ENCODE measurements at regions not wholly inside any gene's neighbourhood (a gene's known extent, or its start where the extent isn't known, plus 50 kb on each side); places are given as distances from the start of the nearest gene placed in this dataset.

GRCh38 chr11:112344040-112344413, 83.4 kb upstream of the PLET1 start (continued):
- TF ChIP-seq, protein P1, sequence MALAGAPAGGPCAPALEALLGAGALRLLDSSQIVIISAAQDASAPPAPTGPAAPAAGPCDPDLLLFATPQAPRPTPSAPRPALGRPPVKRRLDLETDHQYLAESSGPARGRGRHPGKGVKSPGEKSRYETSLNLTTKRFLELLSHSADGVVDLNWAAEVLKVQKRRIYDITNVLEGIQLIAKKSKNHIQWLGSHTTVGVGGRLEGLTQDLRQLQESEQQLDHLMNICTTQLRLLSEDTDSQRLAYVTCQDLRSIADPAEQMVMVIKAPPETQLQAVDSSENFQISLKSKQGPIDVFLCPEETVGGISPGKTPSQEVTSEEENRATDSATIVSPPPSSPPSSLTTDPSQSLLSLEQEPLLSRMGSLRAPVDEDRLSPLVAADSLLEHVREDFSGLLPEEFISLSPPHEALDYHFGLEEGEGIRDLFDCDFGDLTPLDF (CRISPR knock-in tag; IDR thresholded peaks at IDR 0.05): no peak
- TF ChIP-seq, protein P2, sequence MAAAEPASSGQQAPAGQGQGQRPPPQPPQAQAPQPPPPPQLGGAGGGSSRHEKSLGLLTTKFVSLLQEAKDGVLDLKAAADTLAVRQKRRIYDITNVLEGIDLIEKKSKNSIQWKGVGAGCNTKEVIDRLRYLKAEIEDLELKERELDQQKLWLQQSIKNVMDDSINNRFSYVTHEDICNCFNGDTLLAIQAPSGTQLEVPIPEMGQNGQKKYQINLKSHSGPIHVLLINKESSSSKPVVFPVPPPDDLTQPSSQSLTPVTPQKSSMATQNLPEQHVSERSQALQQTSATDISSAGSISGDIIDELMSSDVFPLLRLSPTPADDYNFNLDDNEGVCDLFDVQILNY (CRISPR knock-in tag; IDR thresholded peaks at IDR 0.05): no peak
- TF ChIP-seq TEAD4 (CRISPR knock-in tag; IDR thresholded peaks at IDR 0.05) (no peak), JAZF1 (CRISPR knock-in tag; IDR thresholded peaks at IDR 0.05) (no peak)

DNA sequence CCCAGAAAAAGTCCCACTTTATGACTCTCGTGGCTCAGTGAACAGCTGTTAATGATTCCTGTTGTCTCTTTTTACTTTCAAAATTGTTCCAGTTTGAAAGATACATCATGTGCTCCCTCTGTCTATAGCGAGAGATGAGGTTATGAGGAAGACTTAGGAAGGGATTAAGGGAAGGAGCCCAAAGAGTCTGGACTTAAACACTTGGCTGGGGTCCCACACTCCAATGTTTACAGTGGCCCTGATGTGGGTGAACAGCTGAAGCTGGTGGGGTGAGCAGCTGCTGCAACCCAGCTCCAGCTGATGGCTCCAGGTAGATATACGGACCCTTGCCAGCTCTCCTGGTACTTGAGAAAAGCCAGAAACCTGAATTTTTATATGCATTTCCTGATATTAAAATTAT, 84.5 kb upstream of the PLET1 start:
- TF ChIP-seq, protein P3, sequence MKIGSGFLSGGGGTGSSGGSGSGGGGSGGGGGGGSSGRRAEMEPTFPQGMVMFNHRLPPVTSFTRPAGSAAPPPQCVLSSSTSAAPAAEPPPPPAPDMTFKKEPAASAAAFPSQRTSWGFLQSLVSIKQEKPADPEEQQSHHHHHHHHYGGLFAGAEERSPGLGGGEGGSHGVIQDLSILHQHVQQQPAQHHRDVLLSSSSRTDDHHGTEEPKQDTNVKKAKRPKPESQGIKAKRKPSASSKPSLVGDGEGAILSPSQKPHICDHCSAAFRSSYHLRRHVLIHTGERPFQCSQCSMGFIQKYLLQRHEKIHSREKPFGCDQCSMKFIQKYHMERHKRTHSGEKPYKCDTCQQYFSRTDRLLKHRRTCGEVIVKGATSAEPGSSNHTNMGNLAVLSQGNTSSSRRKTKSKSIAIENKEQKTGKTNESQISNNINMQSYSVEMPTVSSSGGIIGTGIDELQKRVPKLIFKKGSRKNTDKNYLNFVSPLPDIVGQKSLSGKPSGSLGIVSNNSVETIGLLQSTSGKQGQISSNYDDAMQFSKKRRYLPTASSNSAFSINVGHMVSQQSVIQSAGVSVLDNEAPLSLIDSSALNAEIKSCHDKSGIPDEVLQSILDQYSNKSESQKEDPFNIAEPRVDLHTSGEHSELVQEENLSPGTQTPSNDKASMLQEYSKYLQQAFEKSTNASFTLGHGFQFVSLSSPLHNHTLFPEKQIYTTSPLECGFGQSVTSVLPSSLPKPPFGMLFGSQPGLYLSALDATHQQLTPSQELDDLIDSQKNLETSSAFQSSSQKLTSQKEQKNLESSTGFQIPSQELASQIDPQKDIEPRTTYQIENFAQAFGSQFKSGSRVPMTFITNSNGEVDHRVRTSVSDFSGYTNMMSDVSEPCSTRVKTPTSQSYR (CRISPR knock-in tag; IDR thresholded peaks at IDR 0.05): no peak
- DNase-seq (ENCODE audit: low spot score) (no peak), ATAC-seq (no peak)
- Mint-ChIP-seq H3K4me1 (peaks cover 6% of the 10 kb centered on the region), H3K27me3 (ENCODE audit: low read depth) (no peaks in the 10 kb centered on the region; the same call in 1 of the 2 replicates), H3K36me3 (no peaks in the 10 kb centered on the region), H3K27ac (no peak overlapping the region), H3K9me3 (no peaks in the 10 kb centered on the region), H3K4me3 (no peak overlapping the region)
- POLR2A ChIA-PET: interaction anchor here (1.6 kb wide), 1 partner anchor 10 kb away, joined by 3 read pairs; no protein-coding TSS in a partner anchor
- CTCF ChIA-PET: interaction anchor here (0.8 to 2.2 kb wide), 15 partner anchors 10 to 944 kb away, joined by 3 to 19 read pairs (median 6); no protein-coding TSS in a partner anchor

DNA sequence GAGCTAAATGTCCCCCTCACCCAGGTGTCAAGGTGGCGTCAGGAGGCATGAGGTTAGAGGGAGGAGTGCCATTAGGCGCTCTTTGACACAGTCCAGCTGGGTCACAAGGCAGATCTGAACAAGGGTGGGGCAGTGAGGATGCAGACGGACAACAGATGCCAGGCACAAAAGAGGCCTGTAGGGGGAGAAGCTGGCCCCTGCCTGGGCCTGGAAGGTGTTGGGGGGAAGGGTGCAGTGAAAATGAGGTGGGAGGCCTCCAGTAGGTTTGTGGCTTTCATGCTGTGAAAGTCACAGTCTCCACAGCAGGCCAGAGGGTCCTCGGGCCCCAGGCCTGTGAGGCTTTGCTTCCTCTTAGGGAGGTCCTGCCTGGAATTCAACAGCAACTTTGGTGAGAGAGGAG, 85.0 kb upstream of the PLET1 start:
- ATAC-seq: peak; percentile 91
- H3K4me1 Mint-ChIP-seq: peaks cover 6% of the 10 kb centered on the region
- H3K27ac Mint-ChIP-seq: no peak overlapping the region
- no peak overlapping the region for H3K4me3 Mint-ChIP-seq
- H3K9me3 Mint-ChIP-seq: no peaks in the 10 kb centered on the region
- DNase-seq (ENCODE audit: low spot score): peak; percentile 42
- POLR2A ChIA-PET: interaction anchor here (0.5 to 1.6 kb wide), 2 partner anchors 11 to 229 kb away, joined by 3 read pairs; no protein-coding TSS in a partner anchor
- H3K27me3 Mint-ChIP-seq (ENCODE audit: low read depth): no peaks in the 10 kb centered on the region; the same call in 1 of the 2 replicates
- CTCF ChIA-PET: interaction anchor here (0.6 to 2.2 kb wide), 19 partner anchors 9 to 944 kb away, joined by 3 to 19 read pairs (median 3); no protein-coding TSS in a partner anchor
- TF ChIP-seq JUN (CRISPR knock-in tag; IDR thresholded peaks at IDR 0.05) (no peak), CTCF (IDR thresholded peaks at IDR 0.05) (0 out of 2 replicates have a peak, but pooled peaks have one; percentile 16), ARID4B (CRISPR knock-in tag; IDR thresholded peaks at IDR 0.05; ENCODE audit: borderline replicate concordance) (no peak), HMGA2 (CRISPR knock-in tag; IDR thresholded peaks at IDR 0.05) (no peak), ZNF423 (CRISPR knock-in tag; IDR thresholded peaks at IDR 0.05) (peak; percentile 69), CBFB (CRISPR knock-in tag; IDR thresholded peaks at IDR 0.05; ENCODE audit: low read depth) (no peak)
- no peaks in the 10 kb centered on the region for H3K36me3 Mint-ChIP-seq

All from WTC11 (cell line).